DOHH2 (cell line): ENCODE measurements at regions not wholly inside any gene's neighbourhood (a gene's known extent, or its start where the extent isn't known, plus 50 kb on each side); places are given as distances from the start of the nearest gene placed in this dataset.

Experiments
- CTCF ChIP-seq: fragments of 200-600 bp; sonication (generic); IDR thresholded peaks from one replicate; pipeline ENCODE4 v1.5.1; 2014; ENCODE audit warnings: antibody characterized with exemption, mild to moderate bottlenecking, low read depth, low read length; ENCODE audit not compliant: poor library complexity, severe bottlenecking
- EZH2phosphoT487 ChIP-seq: fragments of 200-600 bp; sonication (generic); IDR thresholded peaks from 2 replicates; pipeline ENCODE4 v1.6.1; 2017; ENCODE audit warnings: borderline replicate concordance, mild to moderate bottlenecking, antibody characterized with exemption, low read length, moderate library complexity, mixed read lengths

- TF ChIP-seq CTCF (no peak), EZH2phosphoT487 (no peak)
These were observed 279.8 kb upstream of the NETO1 start for GRCh38 chr18:73147590-73147989.
